ENCODE measurements at regions not wholly inside any gene's neighbourhood (a gene's known extent, or its start where the extent isn't known, plus 50 kb on each side); places are given as distances from the start of the nearest gene placed in this dataset.

GRCh38 chr11:34564406-34564805 is 50.8 kb upstream of the ELF5 start:
- no peaks in the 10 kb centered on the region for H3K4me1 ChIP-seq
- no peak overlapping the region for H3K27ac ChIP-seq
- H3K27me3 ChIP-seq, result 0 out of 2 replicates have a peak, but pooled peaks cover 3% of the 10 kb centered on the region
- H3K36me3 ChIP-seq, result no peaks in the 10 kb centered on the region
- DNase-seq, result no peak
- no peak overlapping the region for H3K4me3 ChIP-seq
- H3K9me3 ChIP-seq (replicated peaks), result no peaks in the 10 kb centered on the region

GRCh38 chr11:34564807-34565241 is 51.2 kb upstream of the ELF5 start:
- 0 out of 2 replicates have a peak, but pooled peaks cover under 1% of the 10 kb centered on the region for H3K27me3 ChIP-seq
- H3K36me3 ChIP-seq, result no peaks in the 10 kb centered on the region
- no peak overlapping the region for H3K4me3 ChIP-seq
- no peak for DNase-seq
- no peak overlapping the region for H3K27ac ChIP-seq
- H3K4me1 ChIP-seq, result no peaks in the 10 kb centered on the region
- H3K9me3 ChIP-seq (replicated peaks), result no peaks in the 10 kb centered on the region

- DNase-seq, result peak; percentile 9 to 50
- Histone ChIP-seq H3K27ac (no peak overlapping the region), H3K9me3 (replicated peaks) (no peaks in the 10 kb centered on the region), H3K36me3 (no peaks in the 10 kb centered on the region), H3K4me1 (no peaks in the 10 kb centered on the region), H3K27me3 (no peaks in the 10 kb centered on the region), H3K4me3 (no peak overlapping the region)
These were observed 52.0 kb upstream of the ELF5 start for GRCh38 chr11:34565417-34566207.

GRCh38 chr11:34566208-34566551 is 52.6 kb upstream of the ELF5 start:
- Histone ChIP-seq H3K27me3 (no peaks in the 10 kb centered on the region), H3K27ac (no peak overlapping the region), H3K4me1 (no peaks in the 10 kb centered on the region), H3K36me3 (no peaks in the 10 kb centered on the region), H3K4me3 (no peak overlapping the region), H3K9me3 (replicated peaks) (no peaks in the 10 kb centered on the region)
- DNase-seq, result no peak

- H3K27ac ChIP-seq, result no peak overlapping the region
- H3K4me3 ChIP-seq, result no peak overlapping the region
- no peaks in the 10 kb centered on the region for H3K36me3 ChIP-seq
- no peak for DNase-seq
- no peaks in the 10 kb centered on the region for H3K4me1 ChIP-seq
- no peaks in the 10 kb centered on the region for H3K27me3 ChIP-seq
- H3K9me3 ChIP-seq (replicated peaks), result no peaks in the 10 kb centered on the region
These were observed 53.1 kb upstream of the ELF5 start for GRCh38 chr11:34566736-34567135.

GRCh38 chr11:34567733-34568132 is 53.2 kb upstream of the EHF start:
- no peaks in the 10 kb centered on the region for H3K9me3 ChIP-seq (replicated peaks)
- no peaks in the 10 kb centered on the region for H3K36me3 ChIP-seq
- DNase-seq, result no peak
- no peak overlapping the region for H3K27ac ChIP-seq
- H3K4me1 ChIP-seq, result no peaks in the 10 kb centered on the region
- H3K27me3 ChIP-seq, result no peaks in the 10 kb centered on the region
- H3K4me3 ChIP-seq, result no peak overlapping the region

GRCh38 chr11:34570584-34570983 is 50.3 kb upstream of the EHF start:
- H3K36me3 ChIP-seq, result no peaks in the 10 kb centered on the region
- H3K4me3 ChIP-seq, result no peak overlapping the region
- peak; percentile 49 to 64 for DNase-seq
- H3K27ac ChIP-seq, result no peak overlapping the region
- no peaks in the 10 kb centered on the region for H3K4me1 ChIP-seq
- H3K27me3 ChIP-seq, result 0 out of 2 replicates have a peak, but pooled peaks cover under 1% of the 10 kb centered on the region
- no peaks in the 10 kb centered on the region for H3K9me3 ChIP-seq (replicated peaks)

All from SJCRH30 (cell line).